Ishikawa (cell line): ENCODE measurements at regions not wholly inside any gene's neighbourhood (a gene's known extent, or its start where the extent isn't known, plus 50 kb on each side); places are given as distances from the start of the nearest gene placed in this dataset.

Experiments
- CEBPB ChIP-seq: IDR thresholded peaks from 2 replicates; pipeline ENCODE4 v1.6.1; 2012
- CREB1 ChIP-seq: IDR thresholded peaks from 2 replicates; pipeline ENCODE4 v1.6.1; 2012; ENCODE audit warnings: low read depth
- EGR1 ChIP-seq: IDR thresholded peaks from 2 replicates; pipeline ENCODE4 v1.6.1; 2012
- EP300 ChIP-seq: IDR thresholded peaks from 2 replicates; pipeline ENCODE4 v1.6.1; 2012; ENCODE audit warnings: borderline replicate concordance
- FOXM1 ChIP-seq: IDR thresholded peaks from 2 replicates; pipeline ENCODE4 v1.6.1; 2012; ENCODE audit warnings: low read depth, borderline replicate concordance
- NFIC ChIP-seq: IDR thresholded peaks from 2 replicates; pipeline ENCODE4 v1.6.1; 2012
- RAD21 ChIP-seq: IDR thresholded peaks from 2 replicates; pipeline ENCODE4 v1.6.1; 2012; ENCODE audit warnings: low read depth
- TAF1 ChIP-seq: IDR thresholded peaks from 2 replicates; pipeline ENCODE4 v1.6.1; 2012; ENCODE audit warnings: low read depth, mild to moderate bottlenecking
- TEAD4 ChIP-seq: IDR thresholded peaks from 2 replicates; pipeline ENCODE4 v1.6.1; 2012
- YY1 ChIP-seq: IDR thresholded peaks from 2 replicates; pipeline ENCODE4 v1.6.1; 2012; ENCODE audit warnings: low read depth
- ZBTB7A ChIP-seq: IDR thresholded peaks from 2 replicates; pipeline ENCODE4 v1.6.1; 2012; ENCODE audit warnings: low read depth
- TF ChIP-seq, protein P1 (sequence below): IDR thresholded peaks from 2 replicates; pipeline ENCODE4 v1.6.1; 2012
- TF ChIP-seq, protein P2 (sequence below): IDR thresholded peaks from 2 replicates; pipeline ENCODE4 v1.6.1; 2012
- TF ChIP-seq, protein P3 (sequence below): IDR thresholded peaks from 2 replicates; pipeline ENCODE4 v1.6.1; 2012; ENCODE audit warnings: low read depth, mild to moderate bottlenecking

DNA sequence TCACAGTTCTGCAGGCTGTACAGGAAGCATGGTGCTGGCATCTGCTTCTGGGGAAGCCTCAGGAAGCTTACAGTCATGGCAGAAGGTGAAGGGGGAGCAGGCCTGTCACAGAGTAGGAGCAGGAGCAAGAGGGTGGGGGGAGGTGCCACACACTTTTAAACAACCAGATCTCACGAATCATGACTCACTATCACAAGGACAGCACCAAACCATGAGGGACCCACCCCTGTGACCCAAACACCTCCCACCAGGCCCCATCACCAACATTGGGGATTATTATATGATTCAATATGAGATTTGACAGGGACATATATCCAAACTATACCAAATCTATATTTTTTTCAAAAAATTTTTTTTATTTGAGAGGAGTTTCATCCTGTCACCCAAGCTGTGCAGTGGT lies 51.0 kb upstream of the GLS start:
- TF ChIP-seq NFIC (no peak), EP300 (no peak), EGR1 (no peak), YY1 (no peak), CREB1 (no peak), RAD21 (no peak), TEAD4 (no peak), ZBTB7A (no peak), FOXM1 (no peak), TAF1 (no peak), CEBPB (no peak)
- TF ChIP-seq, protein P1, sequence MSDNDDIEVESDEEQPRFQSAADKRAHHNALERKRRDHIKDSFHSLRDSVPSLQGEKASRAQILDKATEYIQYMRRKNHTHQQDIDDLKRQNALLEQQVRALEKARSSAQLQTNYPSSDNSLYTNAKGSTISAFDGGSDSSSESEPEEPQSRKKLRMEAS, result no peak
- TF ChIP-seq, protein P2, sequence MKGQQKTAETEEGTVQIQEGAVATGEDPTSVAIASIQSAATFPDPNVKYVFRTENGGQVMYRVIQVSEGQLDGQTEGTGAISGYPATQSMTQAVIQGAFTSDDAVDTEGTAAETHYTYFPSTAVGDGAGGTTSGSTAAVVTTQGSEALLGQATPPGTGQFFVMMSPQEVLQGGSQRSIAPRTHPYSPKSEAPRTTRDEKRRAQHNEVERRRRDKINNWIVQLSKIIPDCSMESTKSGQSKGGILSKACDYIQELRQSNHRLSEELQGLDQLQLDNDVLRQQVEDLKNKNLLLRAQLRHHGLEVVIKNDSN, result no peak
- TF ChIP-seq, protein P3, sequence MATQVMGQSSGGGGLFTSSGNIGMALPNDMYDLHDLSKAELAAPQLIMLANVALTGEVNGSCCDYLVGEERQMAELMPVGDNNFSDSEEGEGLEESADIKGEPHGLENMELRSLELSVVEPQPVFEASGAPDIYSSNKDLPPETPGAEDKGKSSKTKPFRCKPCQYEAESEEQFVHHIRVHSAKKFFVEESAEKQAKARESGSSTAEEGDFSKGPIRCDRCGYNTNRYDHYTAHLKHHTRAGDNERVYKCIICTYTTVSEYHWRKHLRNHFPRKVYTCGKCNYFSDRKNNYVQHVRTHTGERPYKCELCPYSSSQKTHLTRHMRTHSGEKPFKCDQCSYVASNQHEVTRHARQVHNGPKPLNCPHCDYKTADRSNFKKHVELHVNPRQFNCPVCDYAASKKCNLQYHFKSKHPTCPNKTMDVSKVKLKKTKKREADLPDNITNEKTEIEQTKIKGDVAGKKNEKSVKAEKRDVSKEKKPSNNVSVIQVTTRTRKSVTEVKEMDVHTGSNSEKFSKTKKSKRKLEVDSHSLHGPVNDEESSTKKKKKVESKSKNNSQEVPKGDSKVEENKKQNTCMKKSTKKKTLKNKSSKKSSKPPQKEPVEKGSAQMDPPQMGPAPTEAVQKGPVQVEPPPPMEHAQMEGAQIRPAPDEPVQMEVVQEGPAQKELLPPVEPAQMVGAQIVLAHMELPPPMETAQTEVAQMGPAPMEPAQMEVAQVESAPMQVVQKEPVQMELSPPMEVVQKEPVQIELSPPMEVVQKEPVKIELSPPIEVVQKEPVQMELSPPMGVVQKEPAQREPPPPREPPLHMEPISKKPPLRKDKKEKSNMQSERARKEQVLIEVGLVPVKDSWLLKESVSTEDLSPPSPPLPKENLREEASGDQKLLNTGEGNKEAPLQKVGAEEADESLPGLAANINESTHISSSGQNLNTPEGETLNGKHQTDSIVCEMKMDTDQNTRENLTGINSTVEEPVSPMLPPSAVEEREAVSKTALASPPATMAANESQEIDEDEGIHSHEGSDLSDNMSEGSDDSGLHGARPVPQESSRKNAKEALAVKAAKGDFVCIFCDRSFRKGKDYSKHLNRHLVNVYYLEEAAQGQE, result no peak
